Urothelium cell line (cell line): ENCODE measurements at regions not wholly inside any gene's neighbourhood (a gene's known extent, or its start where the extent isn't known, plus 50 kb on each side); places are given as distances from the start of the nearest gene placed in this dataset.
A peak's percentile ranks its signal among the peaks of the same experiment; 100 is the strongest.

Experiments used
- DNase-seq: peaks from one replicate; pipeline ENCODE4 v3.0.0; 2011; ENCODE audit warnings: low spot score, mixed read lengths
- FAIRE-seq: peaks from 2 replicates; lab custom pipeline; 2011; peaks lifted over from hg19 to GRCh38; lab: Jason Lieb, UNC

DNA sequence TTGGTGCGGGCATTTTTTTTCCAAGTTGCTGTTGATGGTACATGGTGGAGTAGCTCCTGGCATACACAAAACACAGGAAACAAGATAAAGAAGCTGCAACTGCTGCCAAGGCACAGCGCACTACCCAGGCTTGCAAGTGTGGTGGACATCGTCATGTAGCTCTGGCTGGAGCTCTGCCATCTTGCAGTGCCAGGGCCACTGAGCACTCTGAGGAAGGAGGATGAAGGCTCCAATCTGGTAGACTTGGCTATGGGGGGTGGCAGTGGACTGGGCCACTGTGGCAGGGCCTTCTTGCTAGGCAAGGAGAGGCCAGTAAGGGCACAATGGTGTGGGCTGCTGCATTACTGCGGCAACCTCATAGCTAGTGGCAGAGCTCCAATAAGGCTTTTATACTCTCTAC is 263.5 kb downstream of the CENPW start:
- no peak for FAIRE-seq
- no peak for DNase-seq

DNA sequence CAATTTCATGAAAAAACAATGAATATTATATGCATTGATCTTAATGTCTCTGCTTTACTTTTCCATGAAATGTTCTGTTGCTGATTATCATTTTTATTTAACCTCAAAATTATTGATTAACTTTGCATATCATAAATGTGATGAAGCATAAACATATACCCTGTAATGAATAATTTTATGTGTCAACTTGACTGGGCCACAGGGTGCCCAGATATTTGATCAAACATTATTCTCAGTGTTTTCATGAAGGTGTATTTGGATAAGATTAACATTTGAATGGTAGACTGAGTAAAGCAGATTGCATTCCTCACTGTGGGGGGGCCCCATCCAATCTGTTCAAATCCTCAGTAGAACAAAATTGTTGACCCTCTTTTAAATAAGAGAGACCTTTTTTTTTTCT is 265.2 kb downstream of the CENPW start:
- FAIRE-seq (no peak), DNase-seq (no peak)

DNA sequence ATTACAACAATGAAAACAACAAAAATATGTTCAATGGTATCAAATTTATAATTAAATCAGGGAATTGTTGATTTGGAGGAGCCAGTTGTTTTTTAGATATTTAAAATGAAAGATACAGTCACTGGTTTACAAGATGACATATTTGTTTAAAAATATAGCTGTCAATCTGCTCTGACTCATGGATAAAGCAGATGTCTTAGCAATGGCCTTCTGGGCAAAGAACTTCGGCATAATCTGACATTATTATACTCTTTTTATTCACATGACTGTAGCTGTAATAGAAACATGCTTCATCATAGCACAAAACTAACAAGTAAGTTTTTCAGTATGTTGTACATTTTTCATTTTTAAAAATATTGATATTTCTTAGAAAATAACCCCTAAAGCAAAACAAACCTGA is 267.4 kb downstream of the CENPW start:
- no peak for DNase-seq
- FAIRE-seq: no peak

DNA sequence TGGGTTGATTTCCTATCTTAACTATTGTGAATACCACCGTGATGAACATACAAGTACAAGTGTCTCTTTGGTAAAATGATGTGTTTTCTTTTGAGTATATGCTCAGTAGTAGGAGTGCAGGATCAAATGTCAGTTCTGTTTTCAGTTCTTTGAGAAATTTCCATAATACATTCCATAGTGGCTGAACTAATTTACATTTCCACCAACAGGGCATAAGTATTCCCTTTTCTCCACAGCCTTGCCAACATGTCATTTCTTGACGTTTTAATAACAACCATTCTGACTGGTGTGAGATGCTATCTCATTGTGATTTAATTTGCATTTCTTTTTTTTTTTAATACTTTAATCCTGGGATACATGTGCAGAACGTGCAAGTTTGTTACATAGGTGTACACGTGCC is 268.8 kb downstream of the CENPW start:
- no peak for FAIRE-seq
- DNase-seq: no peak

DNA sequence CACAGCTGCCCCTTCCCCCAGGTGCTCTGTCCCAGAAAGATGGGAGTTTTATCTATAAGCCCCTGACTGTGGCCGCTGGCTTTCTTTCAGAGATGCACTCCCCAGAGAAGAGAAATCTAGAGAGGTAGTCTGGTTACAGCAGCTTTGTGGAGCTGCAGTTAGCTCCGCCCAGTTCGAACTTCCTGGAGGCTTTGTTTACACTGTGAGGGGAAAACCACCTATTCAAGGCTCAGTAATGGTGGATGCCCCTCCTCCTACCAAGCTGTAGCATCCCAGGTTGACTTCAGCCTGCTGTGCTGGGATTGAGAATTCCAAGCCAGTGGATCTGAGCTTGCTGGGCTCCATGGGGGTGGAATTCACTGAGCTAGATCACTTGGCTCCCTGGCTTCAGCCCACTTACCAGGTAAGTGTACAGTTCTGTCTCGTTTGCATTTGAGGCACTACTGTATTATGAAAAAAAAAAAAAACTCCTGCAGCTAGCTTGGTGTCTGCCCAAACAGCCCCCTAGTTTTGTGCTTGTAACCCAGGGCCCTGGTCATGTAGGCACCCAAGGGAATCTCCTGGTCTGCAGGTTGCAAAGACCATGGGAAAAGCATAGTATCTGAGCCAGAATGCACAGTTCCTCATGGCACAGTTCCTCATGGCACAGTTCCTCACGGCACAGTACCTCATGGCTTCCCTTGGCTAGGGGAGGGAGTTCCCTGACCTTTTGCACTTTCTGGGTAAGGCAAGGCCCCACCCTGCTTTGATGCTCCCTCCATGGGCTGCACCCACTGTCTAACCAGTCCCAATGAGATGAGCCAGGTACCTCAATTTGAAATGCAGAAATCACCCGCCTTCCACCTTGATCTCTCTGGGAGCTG is 275.0 kb downstream of the CENPW start:
- no peak for DNase-seq
- FAIRE-seq: no peak

DNA sequence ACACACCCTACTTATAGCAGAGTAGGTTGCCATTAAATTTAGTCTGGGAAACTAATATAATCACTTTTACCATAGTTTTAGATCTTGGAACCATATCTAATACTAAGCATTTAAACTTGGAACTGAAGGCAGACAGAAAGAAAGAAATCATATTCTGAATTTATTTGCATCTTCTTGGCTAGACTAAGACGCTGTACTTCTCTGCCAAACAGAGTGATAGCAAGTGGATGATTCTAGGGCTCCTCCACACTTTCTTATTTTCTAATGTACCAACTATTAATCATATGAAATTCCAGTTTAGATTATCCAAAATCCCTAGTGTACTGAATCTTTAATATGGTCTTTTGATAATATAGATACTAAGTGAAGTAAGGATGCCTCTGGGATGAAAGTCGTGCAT is 277.0 kb downstream of the CENPW start:
- FAIRE-seq: no peak
- no peak for DNase-seq

DNA sequence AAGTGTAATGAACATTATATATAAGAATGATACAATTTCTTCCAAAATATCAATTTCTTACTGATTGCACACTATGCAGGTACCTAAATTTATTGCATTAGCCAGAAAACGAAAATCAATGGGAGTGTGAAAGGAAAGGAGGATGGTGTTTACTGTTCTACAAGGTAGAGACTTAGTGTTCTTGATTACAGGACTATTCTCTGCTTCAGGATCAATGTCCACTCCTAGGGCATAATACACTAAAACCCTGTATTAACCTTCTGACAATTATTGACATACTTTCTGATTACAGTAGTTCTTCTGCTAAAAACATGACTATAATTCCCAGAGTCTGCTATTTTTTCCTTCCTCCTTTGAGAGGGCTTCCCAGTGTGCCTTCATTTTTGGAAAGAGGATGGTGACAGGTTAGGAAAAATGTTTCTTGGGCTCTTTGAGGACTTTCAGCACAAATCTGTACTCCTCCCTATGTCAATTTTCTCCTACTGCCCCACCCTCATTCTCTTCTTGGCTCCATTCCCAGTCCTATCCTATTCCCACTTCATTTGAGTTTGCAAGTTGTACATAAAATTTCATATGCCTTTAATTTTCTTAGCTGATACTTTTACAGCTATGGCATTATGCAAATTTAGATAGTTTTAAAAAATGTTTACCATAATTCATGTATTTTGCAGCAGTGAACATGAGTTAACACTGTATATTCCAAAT is 278.9 kb downstream of the CENPW start:
- FAIRE-seq: no peak
- DNase-seq: no peak

DNA sequence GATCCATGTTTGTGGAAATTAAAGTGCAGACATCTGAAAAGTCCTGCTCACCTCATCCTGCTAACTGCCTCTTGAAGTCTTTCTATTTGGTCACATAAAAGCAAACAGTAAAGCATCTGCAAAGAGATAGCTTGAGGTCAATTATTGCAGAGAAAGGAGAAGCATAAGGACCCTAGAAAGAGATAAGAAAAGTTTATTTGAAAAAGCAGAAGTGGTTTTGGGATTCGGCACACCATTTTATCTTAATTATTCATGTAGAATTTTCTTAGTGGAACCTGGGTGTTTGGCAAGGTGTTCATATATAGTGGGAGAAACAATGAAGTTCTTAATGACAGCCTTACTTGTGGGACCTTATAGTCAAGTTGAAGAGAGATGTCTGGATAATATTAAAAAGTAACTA is 280.8 kb downstream of the CENPW start:
- FAIRE-seq (no peak), DNase-seq (no peak)

DNA sequence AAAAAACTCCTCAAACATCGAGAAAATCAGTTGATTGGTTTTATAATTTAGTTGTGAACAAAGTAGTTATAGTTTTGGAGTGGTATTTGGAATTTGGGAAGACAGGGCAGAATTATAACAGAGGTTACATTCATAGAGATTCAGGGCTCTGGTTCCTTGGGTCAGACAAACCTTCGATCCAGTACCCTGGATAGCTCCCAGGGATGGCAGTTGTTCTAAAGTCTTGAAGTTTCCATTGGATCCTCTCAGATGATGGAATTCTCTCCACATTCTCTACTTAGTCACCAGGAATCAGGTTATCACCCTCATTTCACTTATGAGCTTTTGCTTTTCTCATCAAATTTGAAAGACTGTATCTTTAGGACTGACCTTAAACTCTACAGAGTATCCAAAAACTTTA is 285.1 kb downstream of the CENPW start:
- peak; percentile 12 for DNase-seq
- FAIRE-seq: no peak

DNA sequence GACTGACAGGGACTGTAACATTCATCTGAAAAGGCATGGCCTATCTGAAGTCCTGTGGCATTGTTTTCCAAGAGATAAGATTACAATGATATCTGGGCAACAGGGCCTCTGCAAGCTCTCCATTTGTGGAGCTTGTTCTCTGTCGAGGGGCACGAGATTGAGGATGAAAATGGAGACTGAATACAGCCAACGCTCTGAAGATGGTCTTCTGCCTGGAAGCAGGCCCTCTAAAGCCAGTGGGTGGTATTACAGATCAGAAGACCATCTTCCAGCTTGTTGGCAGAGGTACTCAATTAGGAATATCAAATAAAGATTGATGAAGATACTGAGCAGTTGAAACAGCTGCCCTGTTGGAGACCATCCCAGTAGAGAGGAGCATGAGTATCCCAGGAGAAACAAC is 288.2 kb downstream of the CENPW start:
- no peak for DNase-seq

DNA sequence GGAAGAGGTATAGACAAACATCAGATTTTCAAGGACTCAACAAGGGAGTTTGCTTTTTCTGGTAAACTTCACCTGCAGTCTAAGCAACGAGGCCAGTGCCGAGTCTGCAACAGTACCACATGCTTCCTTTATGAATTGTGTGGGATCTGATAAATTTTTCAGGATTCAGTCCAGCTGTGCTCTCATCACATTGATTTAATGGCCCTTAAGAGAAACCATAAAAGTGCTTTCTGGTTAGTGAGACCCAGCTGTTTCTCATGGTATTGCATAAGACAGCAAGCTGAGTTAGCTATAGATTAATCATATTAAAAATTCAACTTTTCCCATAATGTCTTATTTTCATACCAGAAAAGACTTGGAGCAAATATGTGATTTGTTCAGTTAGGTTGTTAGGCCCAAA is 291.4 kb downstream of the CENPW start:
- FAIRE-seq (no peak), DNase-seq (no peak)

More for the DNA sequence above, 288.2 kb downstream of the CENPW start:
- FAIRE-seq: no peak

DNA sequence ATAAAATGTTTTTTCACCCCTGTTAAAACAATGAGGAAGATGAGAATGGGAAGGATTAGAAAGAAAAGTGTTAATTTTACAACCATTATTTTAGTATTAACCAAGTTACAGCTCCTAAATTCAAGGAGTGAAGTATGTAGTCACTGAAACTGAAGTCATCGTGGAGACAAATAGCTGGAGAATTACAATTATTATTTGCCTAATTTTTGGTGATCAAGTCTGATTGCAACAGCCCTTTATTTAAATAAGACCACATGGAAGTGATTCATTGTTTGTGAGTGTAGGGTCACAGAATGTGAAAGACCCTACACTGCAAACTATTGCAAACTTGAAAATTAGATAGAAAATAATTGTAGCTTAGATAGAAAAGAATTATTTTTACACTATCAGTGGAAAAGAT is 292.4 kb downstream of the CENPW start:
- FAIRE-seq (no peak), DNase-seq (no peak)

DNA sequence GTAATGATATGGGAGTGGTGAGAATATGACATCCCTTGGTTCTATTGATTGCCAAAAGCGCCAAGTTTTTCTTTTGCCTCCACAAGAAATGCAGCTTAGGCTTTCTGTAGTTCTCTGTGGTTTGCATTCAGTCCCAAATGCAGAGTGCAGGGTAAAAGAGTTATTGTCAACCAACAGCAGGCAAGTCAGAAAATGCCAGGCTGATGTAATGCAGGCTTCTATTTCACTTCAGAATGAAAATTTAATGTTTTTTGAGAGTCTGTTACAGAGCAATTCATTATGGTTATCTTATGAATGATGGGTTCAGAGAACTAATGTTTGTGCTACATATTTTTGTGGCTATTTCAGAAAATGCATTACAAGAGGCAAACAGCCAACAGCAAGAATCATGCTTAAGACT is 293.5 kb downstream of the CENPW start:
- DNase-seq (no peak), FAIRE-seq (no peak)

DNA sequence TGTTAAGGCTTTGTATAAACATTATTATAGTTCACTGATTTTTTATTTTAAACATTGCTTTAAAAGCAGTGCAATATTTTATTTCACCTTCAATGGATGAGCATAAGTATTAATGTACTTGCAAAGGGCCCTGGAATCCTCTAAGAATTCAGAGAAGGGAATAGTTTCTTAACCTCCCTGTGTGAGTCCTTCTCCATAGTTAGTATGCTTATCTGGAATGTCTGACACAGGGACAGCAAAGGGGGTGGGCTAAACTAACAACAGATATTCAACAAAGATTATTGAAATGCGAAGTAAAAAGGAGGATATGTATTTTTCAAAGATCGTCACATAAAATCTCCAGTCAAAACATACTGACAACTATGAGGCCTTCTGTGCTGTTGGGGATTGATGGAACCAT is 300.4 kb downstream of the CENPW start:
- FAIRE-seq (no peak), DNase-seq (no peak)

DNA sequence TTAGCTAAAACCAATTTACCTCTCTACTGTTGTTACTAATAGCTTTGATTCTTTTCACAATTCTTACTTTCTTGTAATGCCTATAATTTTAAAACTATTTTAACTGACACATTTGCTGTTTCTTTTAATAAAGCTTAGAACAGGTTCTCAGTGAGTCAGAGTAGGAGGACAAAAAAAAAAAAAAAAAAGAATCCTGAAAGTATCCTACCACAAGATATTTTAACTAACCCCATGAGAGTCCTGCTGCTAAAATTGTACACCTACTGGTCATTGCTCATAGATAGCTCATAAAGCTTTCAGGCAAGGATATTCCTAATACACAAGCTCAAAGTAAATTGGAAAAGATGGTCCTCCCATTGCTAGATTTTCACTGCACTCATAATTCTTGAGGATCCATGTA is 301.0 kb downstream of the CENPW start:
- DNase-seq: no peak
- no peak for FAIRE-seq

DNA sequence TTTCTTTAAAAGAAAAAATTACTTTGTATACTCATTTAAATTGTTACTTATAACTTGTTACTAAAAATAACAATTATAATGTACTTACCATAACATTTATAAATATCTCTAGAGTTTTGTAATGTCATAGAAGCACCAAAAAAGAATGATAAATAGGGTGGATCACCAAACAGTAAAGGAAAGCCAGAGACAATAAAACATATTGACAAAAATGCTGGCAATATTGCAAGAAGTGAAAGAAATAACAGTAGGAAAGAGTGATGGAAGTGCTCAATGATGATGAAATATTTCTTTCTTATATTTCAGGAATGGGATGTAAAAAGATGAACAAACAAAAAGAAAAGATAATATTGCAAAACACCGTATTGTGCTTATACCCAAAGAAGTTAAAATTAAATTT is 301.7 kb downstream of the CENPW start:
- DNase-seq: no peak
- FAIRE-seq: no peak

DNA sequence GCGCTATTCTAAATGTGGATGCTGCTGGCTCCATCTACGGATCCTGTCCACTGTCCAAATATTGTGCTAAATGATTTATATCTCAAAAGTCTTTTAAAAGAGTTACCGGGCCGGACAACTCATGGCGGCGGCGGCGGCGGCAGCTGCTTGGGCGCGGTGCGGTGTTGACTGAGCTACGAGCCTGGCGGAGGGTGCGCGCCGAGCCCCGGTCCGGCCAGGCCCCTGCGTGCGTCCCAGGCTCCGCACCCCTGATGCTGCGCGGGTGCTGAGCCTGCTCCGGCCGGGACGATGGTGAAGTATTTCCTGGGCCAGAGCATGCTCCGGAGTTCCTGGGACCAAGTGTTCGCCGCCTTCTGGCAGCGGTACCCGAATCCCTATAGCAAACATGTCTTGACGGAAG is 303.4 kb downstream of the CENPW start:
- FAIRE-seq (no peak), DNase-seq (no peak)

DNA sequence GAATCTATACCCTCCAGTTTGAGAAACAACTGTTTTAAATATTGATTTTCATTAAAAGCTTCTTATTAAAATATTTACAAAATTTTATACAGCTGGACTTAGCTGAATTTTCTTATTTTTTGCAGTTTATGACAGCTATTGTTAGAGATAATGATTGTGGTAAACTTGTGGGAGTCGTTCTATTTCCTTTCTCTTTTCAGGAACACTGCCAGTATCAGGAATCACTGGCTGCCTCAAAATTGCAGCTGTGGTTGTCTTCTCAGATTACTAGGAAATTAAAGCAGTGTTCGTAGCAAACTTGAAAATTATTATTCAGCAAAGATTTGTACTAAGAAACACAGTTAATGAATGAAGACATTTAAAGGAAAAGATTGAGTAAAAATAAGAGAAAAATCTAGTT is 311.0 kb downstream of the CENPW start:
- FAIRE-seq: no peak

DNA sequence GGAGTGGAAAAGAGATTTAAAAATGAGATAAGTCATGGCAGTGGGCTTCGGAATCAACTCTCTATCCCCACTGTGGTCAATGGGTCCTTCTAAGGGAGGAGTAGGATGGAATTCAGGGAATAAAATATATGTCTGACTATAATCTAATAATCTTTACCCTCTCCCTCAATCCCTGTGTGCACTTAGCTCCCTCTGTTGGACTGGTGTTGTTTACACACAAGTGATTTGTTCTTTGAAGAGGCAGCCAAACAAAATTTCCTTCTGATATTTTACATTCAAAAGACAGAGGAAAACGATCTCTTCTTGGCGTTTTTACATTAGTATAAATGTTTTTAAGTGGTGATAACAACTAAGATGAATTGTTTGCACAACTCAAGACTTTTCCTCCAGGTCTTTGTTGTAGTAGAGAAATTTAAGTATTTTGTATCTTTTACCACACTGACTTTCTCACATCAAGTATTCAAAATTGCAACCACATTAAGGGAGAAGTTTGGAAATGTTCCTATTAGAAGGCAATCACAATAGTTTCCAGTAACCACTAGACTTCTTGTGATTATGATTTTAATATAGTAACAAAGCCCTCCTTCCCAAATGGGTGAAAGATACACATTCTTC is 317.8 kb downstream of the CENPW start:
- FAIRE-seq: no peak
- peak; percentile 18 for DNase-seq

More for the DNA sequence above, 311.0 kb downstream of the CENPW start:
- DNase-seq: no peak

DNA sequence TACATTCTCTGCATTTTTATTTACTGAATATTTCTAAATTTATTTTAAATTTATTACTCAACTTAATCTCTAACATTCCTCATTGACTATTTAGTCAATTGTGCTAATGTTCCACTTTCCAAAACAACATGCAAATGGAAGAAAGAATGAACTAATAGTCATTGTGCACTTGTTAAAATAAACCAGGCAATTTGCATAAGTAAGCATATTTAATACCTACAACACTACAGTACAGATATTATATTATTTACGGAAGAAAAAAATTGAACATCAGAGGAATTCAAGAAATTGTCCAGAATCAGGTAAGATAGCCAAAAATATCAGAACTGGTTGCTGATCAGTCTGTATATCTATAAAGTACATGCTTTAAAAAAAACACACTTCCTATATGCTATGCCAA is 320.5 kb downstream of the CENPW start:
- DNase-seq (no peak), FAIRE-seq (no peak)

DNA sequence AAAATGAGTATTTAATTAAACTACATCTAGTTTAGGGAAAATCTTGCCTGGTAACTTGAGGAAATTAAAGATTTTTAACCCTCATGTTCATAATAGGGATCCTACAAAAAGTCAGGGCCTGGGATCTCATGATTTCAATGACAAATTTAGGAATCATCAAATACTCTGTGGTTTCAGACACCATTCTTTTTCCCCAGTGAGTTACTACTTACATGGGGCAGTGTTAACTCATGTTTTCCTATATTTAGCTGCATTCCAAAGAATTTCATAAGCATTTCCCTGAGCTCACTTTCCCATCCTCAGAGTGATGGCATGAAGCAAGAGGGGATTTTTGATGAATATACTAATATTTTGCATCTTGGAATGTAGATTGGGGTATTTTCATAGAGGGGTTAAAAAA is 321.7 kb downstream of the CENPW start:
- FAIRE-seq (no peak), DNase-seq (no peak)

DNA sequence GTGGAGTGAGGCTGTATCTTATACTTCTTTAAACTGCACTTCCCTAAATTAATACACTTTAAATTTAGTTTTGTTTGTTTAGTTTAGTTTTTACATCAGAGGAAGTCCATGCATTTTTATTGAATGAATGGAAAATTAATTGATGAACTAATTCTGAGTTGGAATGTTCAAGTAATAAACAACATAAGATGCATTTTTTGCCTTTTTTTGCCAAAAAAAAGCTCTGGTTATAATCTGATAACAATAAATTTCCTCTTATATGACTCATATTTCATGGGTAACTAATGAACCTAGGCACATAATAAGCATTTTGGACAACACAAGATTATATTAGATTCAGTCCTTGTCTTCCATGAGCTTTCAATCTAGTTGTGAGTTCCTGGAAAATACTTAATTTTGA is 323.1 kb downstream of the CENPW start:
- FAIRE-seq: no peak
- DNase-seq: no peak
